H1 (cell line): ENCODE measurements at regions not wholly inside any gene's neighbourhood (a gene's known extent, or its start where the extent isn't known, plus 50 kb on each side); places are given as distances from the start of the nearest gene placed in this dataset.

Experiments used
- BCL11A ChIP-seq, 2 experiments: IDR thresholded peaks; one replicate each; pipeline ENCODE4 v1.6.1; 2011; ENCODE audit warnings: low read depth in 2 of 2, low read length in 2 of 2, mild to moderate bottlenecking in 2 of 2
- GABPA ChIP-seq: IDR thresholded peaks from 2 replicates; pipeline ENCODE4 v1.6.1; 2011; ENCODE audit warnings: mild to moderate bottlenecking, low read length, moderate library complexity, borderline replicate concordance; ENCODE audit not compliant: insufficient read depth
- JUND ChIP-seq: IDR thresholded peaks from 2 replicates; pipeline ENCODE4 v1.6.1; 2011; ENCODE audit warnings: mild to moderate bottlenecking, improper control_type of control experiment, low read length
- POLR2A ChIP-seq, 2 experiments: IDR thresholded peaks; 1 replicate in 1 of 2; 2 replicates in 1 of 2; pipeline ENCODE4 v1.6.1; 2011; ENCODE audit warnings: low read depth in 2 of 2, low read length in 2 of 2, mild to moderate bottlenecking in 2 of 2; ENCODE audit errors: control extremely low read depth in 1 of 2
- RFX5 ChIP-seq: IDR thresholded peaks from 2 replicates; pipeline ENCODE4 v1.6.1; 2011; ENCODE audit warnings: low read depth, low read length, improper control_type of control experiment, borderline replicate concordance
- SIN3A ChIP-seq, 2 experiments: IDR thresholded peaks in 1 of 2; conservative IDR thresholded peaks in 1 of 2; 2 replicates each; pipeline ENCODE4 v1.6.1; 2011 to 2012; ENCODE audit warnings: low read length in 2 of 2, improper control_type of control experiment in 1 of 2, low read depth in 1 of 2, mild to moderate bottlenecking in 1 of 2
- SIRT6 ChIP-seq: IDR thresholded peaks from one replicate; pipeline ENCODE4 v1.7.1; 2012; ENCODE audit warnings: low read length, inconsistent platforms
- SP2 ChIP-seq: IDR thresholded peaks from 2 replicates; pipeline ENCODE4 v1.6.1; 2012; ENCODE audit warnings: mild to moderate bottlenecking, low read length, inconsistent platforms
- SRF ChIP-seq: IDR thresholded peaks from 2 replicates; pipeline ENCODE4 v1.6.1; 2011; ENCODE audit warnings: mild to moderate bottlenecking, low read depth, low read length, moderate library complexity
- TBP ChIP-seq: IDR thresholded peaks from 2 replicates; pipeline ENCODE4 v1.6.1; 2011; ENCODE audit warnings: low read depth, low read length, improper control_type of control experiment
- TF ChIP-seq, protein P1 (sequence below): fragments of 300-600 bp; sonication (generic); IDR thresholded peaks from 2 replicates; pipeline ENCODE4 v1.7.1; 2012; ENCODE audit warnings: low read length, moderate library complexity, mild to moderate bottlenecking, inconsistent platforms; ENCODE audit not compliant: insufficient replicate concordance

DNA sequence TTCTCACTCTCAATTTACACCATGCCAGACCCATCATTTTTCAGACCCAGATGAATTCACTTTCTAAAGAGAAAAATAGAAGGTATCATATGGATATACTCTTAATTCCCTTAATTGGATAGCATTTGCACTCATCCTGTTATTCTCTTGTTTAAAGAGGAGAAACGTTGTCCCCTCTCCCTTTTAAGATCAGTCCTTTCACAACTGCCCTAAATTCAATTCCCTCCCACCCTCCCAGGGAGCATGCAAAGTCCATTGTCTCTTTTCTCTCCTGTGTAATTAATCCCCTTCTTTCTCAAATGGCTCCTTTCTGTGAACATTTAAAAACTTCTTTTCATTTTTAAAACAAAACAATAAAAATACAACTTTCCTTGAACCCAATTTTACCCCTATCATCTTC lies 124.7 kb upstream of the TLL1 start (continued):
- TF ChIP-seq, protein P1, sequence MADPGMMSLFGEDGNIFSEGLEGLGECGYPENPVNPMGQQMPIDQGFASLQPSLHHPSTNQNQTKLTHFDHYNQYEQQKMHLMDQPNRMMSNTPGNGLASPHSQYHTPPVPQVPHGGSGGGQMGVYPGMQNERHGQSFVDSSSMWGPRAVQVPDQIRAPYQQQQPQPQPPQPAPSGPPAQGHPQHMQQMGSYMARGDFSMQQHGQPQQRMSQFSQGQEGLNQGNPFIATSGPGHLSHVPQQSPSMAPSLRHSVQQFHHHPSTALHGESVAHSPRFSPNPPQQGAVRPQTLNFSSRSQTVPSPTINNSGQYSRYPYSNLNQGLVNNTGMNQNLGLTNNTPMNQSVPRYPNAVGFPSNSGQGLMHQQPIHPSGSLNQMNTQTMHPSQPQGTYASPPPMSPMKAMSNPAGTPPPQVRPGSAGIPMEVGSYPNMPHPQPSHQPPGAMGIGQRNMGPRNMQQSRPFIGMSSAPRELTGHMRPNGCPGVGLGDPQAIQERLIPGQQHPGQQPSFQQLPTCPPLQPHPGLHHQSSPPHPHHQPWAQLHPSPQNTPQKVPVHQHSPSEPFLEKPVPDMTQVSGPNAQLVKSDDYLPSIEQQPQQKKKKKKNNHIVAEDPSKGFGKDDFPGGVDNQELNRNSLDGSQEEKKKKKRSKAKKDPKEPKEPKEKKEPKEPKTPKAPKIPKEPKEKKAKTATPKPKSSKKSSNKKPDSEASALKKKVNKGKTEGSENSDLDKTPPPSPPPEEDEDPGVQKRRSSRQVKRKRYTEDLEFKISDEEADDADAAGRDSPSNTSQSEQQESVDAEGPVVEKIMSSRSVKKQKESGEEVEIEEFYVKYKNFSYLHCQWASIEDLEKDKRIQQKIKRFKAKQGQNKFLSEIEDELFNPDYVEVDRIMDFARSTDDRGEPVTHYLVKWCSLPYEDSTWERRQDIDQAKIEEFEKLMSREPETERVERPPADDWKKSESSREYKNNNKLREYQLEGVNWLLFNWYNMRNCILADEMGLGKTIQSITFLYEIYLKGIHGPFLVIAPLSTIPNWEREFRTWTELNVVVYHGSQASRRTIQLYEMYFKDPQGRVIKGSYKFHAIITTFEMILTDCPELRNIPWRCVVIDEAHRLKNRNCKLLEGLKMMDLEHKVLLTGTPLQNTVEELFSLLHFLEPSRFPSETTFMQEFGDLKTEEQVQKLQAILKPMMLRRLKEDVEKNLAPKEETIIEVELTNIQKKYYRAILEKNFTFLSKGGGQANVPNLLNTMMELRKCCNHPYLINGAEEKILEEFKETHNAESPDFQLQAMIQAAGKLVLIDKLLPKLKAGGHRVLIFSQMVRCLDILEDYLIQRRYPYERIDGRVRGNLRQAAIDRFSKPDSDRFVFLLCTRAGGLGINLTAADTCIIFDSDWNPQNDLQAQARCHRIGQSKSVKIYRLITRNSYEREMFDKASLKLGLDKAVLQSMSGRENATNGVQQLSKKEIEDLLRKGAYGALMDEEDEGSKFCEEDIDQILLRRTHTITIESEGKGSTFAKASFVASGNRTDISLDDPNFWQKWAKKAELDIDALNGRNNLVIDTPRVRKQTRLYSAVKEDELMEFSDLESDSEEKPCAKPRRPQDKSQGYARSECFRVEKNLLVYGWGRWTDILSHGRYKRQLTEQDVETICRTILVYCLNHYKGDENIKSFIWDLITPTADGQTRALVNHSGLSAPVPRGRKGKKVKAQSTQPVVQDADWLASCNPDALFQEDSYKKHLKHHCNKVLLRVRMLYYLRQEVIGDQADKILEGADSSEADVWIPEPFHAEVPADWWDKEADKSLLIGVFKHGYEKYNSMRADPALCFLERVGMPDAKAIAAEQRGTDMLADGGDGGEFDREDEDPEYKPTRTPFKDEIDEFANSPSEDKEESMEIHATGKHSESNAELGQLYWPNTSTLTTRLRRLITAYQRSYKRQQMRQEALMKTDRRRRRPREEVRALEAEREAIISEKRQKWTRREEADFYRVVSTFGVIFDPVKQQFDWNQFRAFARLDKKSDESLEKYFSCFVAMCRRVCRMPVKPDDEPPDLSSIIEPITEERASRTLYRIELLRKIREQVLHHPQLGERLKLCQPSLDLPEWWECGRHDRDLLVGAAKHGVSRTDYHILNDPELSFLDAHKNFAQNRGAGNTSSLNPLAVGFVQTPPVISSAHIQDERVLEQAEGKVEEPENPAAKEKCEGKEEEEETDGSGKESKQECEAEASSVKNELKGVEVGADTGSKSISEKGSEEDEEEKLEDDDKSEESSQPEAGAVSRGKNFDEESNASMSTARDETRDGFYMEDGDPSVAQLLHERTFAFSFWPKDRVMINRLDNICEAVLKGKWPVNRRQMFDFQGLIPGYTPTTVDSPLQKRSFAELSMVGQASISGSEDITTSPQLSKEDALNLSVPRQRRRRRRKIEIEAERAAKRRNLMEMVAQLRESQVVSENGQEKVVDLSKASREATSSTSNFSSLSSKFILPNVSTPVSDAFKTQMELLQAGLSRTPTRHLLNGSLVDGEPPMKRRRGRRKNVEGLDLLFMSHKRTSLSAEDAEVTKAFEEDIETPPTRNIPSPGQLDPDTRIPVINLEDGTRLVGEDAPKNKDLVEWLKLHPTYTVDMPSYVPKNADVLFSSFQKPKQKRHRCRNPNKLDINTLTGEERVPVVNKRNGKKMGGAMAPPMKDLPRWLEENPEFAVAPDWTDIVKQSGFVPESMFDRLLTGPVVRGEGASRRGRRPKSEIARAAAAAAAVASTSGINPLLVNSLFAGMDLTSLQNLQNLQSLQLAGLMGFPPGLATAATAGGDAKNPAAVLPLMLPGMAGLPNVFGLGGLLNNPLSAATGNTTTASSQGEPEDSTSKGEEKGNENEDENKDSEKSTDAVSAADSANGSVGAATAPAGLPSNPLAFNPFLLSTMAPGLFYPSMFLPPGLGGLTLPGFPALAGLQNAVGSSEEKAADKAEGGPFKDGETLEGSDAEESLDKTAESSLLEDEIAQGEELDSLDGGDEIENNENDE = no peak
- TF ChIP-seq JUND (no peak), SIRT6 (no peak), SRF (no peak), RFX5 (no peak), TBP (no peak), POLR2A (IDR thresholded peaks at IDR 0.05; ENCODE audit: control extremely low read depth in 1 of 2, low read depth in 2 of 2, low read length in 2 of 2) (no peak), SIN3A (conservative IDR thresholded peaks at IDR 0.05 in 1 of 2, IDR thresholded peaks at IDR 0.05 in 1 of 2; ENCODE audit: low read depth in 1 of 2, low read length in 2 of 2) (no peak), GABPA (no peak), SP2 (no peak), BCL11A (IDR thresholded peaks at IDR 0.05; ENCODE audit: low read depth in 2 of 2, low read length in 2 of 2) (no peak)
